RWPE1 (cell line): ENCODE measurements at regions not wholly inside any gene's neighbourhood (a gene's known extent, or its start where the extent isn't known, plus 50 kb on each side); places are given as distances from the start of the nearest gene placed in this dataset.

Experiments used
- CTCF ChIA-PET: fragments of 350-600 bp; sonication (Branson Sonifier 250); formaldehyde crosslinking; extraction: SDS; loops from one replicate; lab custom pipeline; 2021; lab: Yijun Ruan, JAX
- POLR2A ChIA-PET: fragments of 400-600 bp; formaldehyde crosslinking; extraction: SDS; loops from one replicate; lab custom pipeline; 2020; ENCODE audit warnings: antibody characterized with exemption; ENCODE audit not compliant: low non-redundant PET; lab: Yijun Ruan, JAX
- DNase-seq: peaks from one replicate; pipeline ENCODE4 v3.0.0; 2012; ENCODE audit warnings: low spot score
- H3K27ac ChIP-seq: fragments of 450-650 bp; 2 replicates; pipeline ENCODE4 v1.5.1; 2017
- TF ChIP-seq, protein P1 (sequence below): fragments of 450-650 bp; conservative IDR thresholded peaks from 2 replicates; pipeline ENCODE4 v1.5.1; 2017; ENCODE audit warnings: low read depth, mild to moderate bottlenecking

- no peak overlapping the region for H3K27ac ChIP-seq
- TF ChIP-seq, protein P1, sequence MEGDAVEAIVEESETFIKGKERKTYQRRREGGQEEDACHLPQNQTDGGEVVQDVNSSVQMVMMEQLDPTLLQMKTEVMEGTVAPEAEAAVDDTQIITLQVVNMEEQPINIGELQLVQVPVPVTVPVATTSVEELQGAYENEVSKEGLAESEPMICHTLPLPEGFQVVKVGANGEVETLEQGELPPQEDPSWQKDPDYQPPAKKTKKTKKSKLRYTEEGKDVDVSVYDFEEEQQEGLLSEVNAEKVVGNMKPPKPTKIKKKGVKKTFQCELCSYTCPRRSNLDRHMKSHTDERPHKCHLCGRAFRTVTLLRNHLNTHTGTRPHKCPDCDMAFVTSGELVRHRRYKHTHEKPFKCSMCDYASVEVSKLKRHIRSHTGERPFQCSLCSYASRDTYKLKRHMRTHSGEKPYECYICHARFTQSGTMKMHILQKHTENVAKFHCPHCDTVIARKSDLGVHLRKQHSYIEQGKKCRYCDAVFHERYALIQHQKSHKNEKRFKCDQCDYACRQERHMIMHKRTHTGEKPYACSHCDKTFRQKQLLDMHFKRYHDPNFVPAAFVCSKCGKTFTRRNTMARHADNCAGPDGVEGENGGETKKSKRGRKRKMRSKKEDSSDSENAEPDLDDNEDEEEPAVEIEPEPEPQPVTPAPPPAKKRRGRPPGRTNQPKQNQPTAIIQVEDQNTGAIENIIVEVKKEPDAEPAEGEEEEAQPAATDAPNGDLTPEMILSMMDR = no peak
- CTCF ChIA-PET = interaction anchor here (0.7 to 1.4 kb wide), 3 partner anchors 41 to 69 kb away, joined by 3 to 4 read pairs (median 4); no protein-coding TSS in a partner anchor
- POLR2A ChIA-PET = no interaction called here
- DNase-seq = no peak
Observed at GRCh38 chr14:99324291-99324690, 52.3 kb upstream of the BCL11B start.

- TF ChIP-seq, protein P1 = no peak
- H3K27ac ChIP-seq = no peak overlapping the region
- no peak for DNase-seq
- ChIA-PET POLR2A (no interaction called here), CTCF (interaction anchor here (0.6 kb wide), 1 partner anchor 65 kb away, joined by 3 read pairs; no protein-coding TSS in a partner anchor)
Observed at GRCh38 chr14:99323603-99324185, 51.7 kb upstream of the BCL11B start.

- ChIA-PET POLR2A (no interaction called here), CTCF (interaction anchor here (0.6 kb wide), 1 partner anchor 66 kb away, joined by 3 read pairs; no protein-coding TSS in a partner anchor)
- TF ChIP-seq, protein P1 = no peak
- no peak overlapping the region for H3K27ac ChIP-seq
- DNase-seq = no peak
Observed at GRCh38 chr14:99322731-99323599, 51.0 kb upstream of the BCL11B start.

GRCh38 chr14:99321955-99322730, 50.1 kb upstream of the BCL11B start:
- POLR2A ChIA-PET = no interaction called here
- TF ChIP-seq, protein P1 = no peak
- H3K27ac ChIP-seq = no peak overlapping the region
- DNase-seq = no peak
- CTCF ChIA-PET = no interaction called here
